HG03064 (cell line): ENCODE measurements at regions not wholly inside any gene's neighbourhood (a gene's known extent, or its start where the extent isn't known, plus 50 kb on each side); places are given as distances from the start of the nearest gene placed in this dataset.

Experiments used
- ATAC-seq: cut with Tn5 transposase; IDR thresholded peaks from one replicate; pipeline ENCODE4 v1.9.1; 2021; ENCODE audit warnings: low read depth; ENCODE audit not compliant: unreplicated experiment

GRCh38 chr1:13965770-13966398 is 265.9 kb downstream of the PRDM2 start:
- ATAC-seq, result no peak

GRCh38 chr1:13967707-13968106 is 267.7 kb downstream of the PRDM2 start:
- ATAC-seq, result no peak

GRCh38 chr1:13968361-13968760 is 268.4 kb downstream of the PRDM2 start:
- ATAC-seq, result no peak

GRCh38 chr1:13970631-13971247 is 270.8 kb downstream of the PRDM2 start:
- no peak for ATAC-seq

- ATAC-seq, result no peak
These were observed 276.5 kb downstream of the PRDM2 start for GRCh38 chr1:13976485-13976884.

GRCh38 chr1:13981142-13981541 is 281.2 kb downstream of the PRDM2 start:
- no peak for ATAC-seq

GRCh38 chr1:13983393-13983792 is 283.4 kb downstream of the PRDM2 start:
- no peak for ATAC-seq

- no peak for ATAC-seq
These were observed 291.0 kb downstream of the PRDM2 start for GRCh38 chr1:13990939-13991338.

GRCh38 chr1:13992489-13993285 is 292.7 kb downstream of the PRDM2 start:
- no peak for ATAC-seq

- no peak for ATAC-seq
These were observed 294.4 kb downstream of the PRDM2 start for GRCh38 chr1:13994386-13994785.

GRCh38 chr1:13996334-13996733 is 296.3 kb downstream of the PRDM2 start:
- ATAC-seq, result no peak

- no peak for ATAC-seq
These were observed 303.6 kb downstream of the PRDM2 start for GRCh38 chr1:14003552-14003951.

- ATAC-seq, result no peak
These were observed 309.6 kb downstream of the PRDM2 start for GRCh38 chr1:14009582-14009981.

- ATAC-seq, result no peak
These were observed 310.5 kb downstream of the PRDM2 start for GRCh38 chr1:14010476-14010875.

GRCh38 chr1:14011132-14011531 is 311.1 kb downstream of the PRDM2 start:
- ATAC-seq, result no peak

GRCh38 chr1:14011888-14012287 is 311.9 kb downstream of the PRDM2 start:
- ATAC-seq, result no peak

GRCh38 chr1:14014929-14015328 is 314.9 kb downstream of the PRDM2 start:
- no peak for ATAC-seq

GRCh38 chr1:14015917-14016316 is 315.9 kb downstream of the PRDM2 start:
- ATAC-seq, result no peak

- ATAC-seq, result no peak
These were observed 317.6 kb downstream of the PRDM2 start for GRCh38 chr1:14017531-14017961.

- no peak for ATAC-seq
These were observed 319.5 kb downstream of the PRDM2 start for GRCh38 chr1:14019461-14019860.

GRCh38 chr1:14020006-14020405 is 320.0 kb downstream of the PRDM2 start:
- ATAC-seq, result no peak

GRCh38 chr1:14027099-14027498 is 327.1 kb downstream of the PRDM2 start:
- no peak for ATAC-seq
